BE2C (cell line): ENCODE measurements at regions not wholly inside any gene's neighbourhood (a gene's known extent, or its start where the extent isn't known, plus 50 kb on each side); places are given as distances from the start of the nearest gene placed in this dataset.

Experiments
- DNase-seq: peaks from one replicate; pipeline ENCODE4 v3.0.0-alpha.2; 2020
- H3K27me3 ChIP-seq: fragments of 250-450 bp; sonication (Bioruptor Pico); 2 replicates; pipeline ENCODE4 v1.5.1; 2020; ENCODE audit warnings: mild to moderate bottlenecking
- H3K36me3 ChIP-seq: fragments of 250-450 bp; sonication (Bioruptor Pico); 2 replicates; pipeline ENCODE4 v1.5.1; 2020; ENCODE audit warnings: mild to moderate bottlenecking
- H3K4me1 ChIP-seq: fragments of 250-450 bp; sonication (Bioruptor Pico); 2 replicates; pipeline ENCODE4 v1.5.1; 2020
- H3K4me3 ChIP-seq: 2 replicates; pipeline ENCODE4 v1.5.1; 2011; ENCODE audit warnings: low read depth, low read length
- H3K9me3 ChIP-seq: fragments of 250-450 bp; sonication (Bioruptor Pico); 2 replicates; pipeline ENCODE4 v1.5.1; 2020
- TF ChIP-seq, protein P1 (sequence below): IDR thresholded peaks from 2 replicates; pipeline ENCODE4 v1.5.1; 2012; ENCODE audit warnings: mild to moderate bottlenecking, low read depth, low read length

GRCh38 chr5:89041976-89042375 lies 159.0 kb upstream of the MEF2C start:
- Histone ChIP-seq H3K4me3 (no peak overlapping the region), H3K36me3 (no peaks in the 10 kb centered on the region), H3K27me3 (no peaks in the 10 kb centered on the region), H3K4me1 (no peaks in the 10 kb centered on the region), H3K9me3 (no peaks in the 10 kb centered on the region)
- DNase-seq = no peak
- TF ChIP-seq, protein P1, sequence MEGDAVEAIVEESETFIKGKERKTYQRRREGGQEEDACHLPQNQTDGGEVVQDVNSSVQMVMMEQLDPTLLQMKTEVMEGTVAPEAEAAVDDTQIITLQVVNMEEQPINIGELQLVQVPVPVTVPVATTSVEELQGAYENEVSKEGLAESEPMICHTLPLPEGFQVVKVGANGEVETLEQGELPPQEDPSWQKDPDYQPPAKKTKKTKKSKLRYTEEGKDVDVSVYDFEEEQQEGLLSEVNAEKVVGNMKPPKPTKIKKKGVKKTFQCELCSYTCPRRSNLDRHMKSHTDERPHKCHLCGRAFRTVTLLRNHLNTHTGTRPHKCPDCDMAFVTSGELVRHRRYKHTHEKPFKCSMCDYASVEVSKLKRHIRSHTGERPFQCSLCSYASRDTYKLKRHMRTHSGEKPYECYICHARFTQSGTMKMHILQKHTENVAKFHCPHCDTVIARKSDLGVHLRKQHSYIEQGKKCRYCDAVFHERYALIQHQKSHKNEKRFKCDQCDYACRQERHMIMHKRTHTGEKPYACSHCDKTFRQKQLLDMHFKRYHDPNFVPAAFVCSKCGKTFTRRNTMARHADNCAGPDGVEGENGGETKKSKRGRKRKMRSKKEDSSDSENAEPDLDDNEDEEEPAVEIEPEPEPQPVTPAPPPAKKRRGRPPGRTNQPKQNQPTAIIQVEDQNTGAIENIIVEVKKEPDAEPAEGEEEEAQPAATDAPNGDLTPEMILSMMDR = no peak

- H3K27me3 ChIP-seq = no peaks in the 10 kb centered on the region
- H3K9me3 ChIP-seq = no peaks in the 10 kb centered on the region
- no peaks in the 10 kb centered on the region for H3K36me3 ChIP-seq
Observed at GRCh38 chr5:89041249-89041779, 158.3 kb upstream of the MEF2C start.

DNA sequence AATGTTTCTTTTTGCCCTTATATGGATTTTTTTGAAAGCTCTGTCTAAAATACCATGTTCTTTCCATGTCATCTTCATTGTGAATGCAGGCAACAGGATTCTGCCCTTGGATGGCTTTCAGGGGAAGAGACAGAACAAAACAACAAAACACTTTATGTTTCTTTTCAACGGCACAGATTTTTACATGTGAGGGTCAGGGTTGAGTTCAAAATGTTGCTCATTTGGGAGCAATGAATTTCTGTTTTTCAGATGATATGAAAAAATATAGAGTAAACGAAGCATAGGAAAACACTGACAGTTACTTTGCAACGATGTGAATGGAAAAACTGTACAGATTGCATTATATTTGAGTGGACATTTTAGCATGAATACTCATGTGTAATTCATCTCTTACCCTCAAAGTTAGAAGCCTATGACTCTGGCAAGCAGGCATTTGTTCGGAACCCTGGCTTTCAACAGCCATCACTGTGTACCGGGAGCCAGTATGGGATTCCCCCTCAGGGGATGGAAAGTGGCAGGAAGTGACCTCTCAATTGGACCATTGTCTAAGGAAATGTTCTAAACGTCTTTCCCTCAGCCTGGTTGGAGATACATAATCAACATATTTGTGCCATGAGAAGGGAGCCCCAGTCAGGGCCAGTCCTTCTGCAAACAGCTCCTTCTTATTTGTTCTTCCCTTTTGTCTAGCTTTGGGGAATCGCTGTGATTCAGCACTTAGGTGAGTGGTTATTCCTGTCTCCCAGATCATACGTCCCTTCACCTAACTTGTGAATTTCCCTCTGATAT lies 153.9 kb upstream of the MEF2C start:
- Histone ChIP-seq H3K36me3 (no peaks in the 10 kb centered on the region), H3K4me1 (no peaks in the 10 kb centered on the region), H3K4me3 (no peak overlapping the region), H3K9me3 (no peaks in the 10 kb centered on the region), H3K27me3 (no peaks in the 10 kb centered on the region)
- DNase-seq = no peak
- TF ChIP-seq, protein P1 = no peak

More at GRCh38 chr5:89041249-89041779, 158.3 kb upstream of the MEF2C start:
- no peak overlapping the region for H3K4me3 ChIP-seq
- TF ChIP-seq, protein P1 = no peak
- no peak for DNase-seq
- no peaks in the 10 kb centered on the region for H3K4me1 ChIP-seq

DNA sequence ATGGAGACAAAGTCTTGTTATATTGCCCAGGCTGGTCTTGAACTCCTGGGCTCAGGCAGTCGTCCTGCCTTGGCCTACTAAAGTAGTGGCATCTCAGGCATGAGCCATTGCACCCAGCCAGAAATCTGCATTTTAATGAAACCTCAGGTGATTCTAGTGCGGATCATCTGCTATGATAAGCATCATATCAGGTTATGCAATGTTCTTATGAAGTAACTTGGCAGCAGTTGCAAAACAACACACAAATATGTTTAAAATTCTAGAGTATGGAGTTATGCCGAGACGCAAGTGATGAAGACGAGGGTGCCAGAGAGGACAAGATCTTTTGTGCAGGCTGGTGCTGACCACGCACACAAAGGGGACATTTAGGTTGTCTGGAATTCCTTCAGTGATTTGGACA lies 153.2 kb upstream of the MEF2C start:
- Histone ChIP-seq H3K4me1 (no peaks in the 10 kb centered on the region), H3K36me3 (no peaks in the 10 kb centered on the region), H3K4me3 (no peak overlapping the region), H3K27me3 (no peaks in the 10 kb centered on the region), H3K9me3 (no peaks in the 10 kb centered on the region)
- DNase-seq = no peak
- TF ChIP-seq, protein P1 = no peak

DNA sequence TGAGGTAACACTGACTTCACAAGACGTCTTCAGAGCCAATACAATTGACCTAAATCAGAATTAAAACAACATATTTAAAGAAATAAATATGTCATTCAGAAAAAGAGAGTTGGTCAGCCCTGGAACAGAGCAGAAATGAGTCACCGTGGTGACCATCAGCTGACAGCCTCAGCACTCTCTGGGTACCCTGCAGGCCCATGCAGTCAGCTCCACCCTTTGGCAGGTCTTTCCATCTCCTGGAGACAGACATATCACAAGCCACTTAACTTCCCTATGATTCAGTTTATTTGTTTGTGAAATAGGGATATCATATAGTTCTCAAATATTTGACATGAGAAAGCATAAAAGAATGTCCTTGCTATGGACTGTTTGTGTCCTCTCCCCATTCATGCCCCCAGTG lies 151.6 kb upstream of the MEF2C start:
- Histone ChIP-seq H3K9me3 (no peaks in the 10 kb centered on the region), H3K4me1 (no peaks in the 10 kb centered on the region), H3K36me3 (no peaks in the 10 kb centered on the region), H3K27me3 (no peaks in the 10 kb centered on the region), H3K4me3 (no peak overlapping the region)
- DNase-seq = no peak
- TF ChIP-seq, protein P1 = no peak

DNA sequence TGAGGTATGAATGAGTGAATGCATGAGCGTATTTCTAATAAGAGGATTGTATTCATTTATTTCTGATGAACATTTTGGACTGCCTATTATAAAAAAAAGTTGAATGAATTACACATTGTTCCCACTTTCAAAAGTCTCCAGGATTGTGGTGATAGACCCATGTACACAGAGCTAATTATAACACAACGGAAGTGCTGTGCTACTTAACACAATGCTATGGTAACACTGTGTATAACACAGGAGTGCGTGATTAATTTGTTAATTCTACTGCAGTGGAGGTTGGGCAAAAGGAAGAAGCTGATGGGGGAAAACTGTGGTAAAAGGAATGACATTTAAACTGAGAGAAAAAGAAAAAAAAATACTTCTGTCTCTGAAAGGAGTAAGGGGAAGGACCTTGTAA lies 147.8 kb upstream of the MEF2C start:
- no peak for DNase-seq
- no peak overlapping the region for H3K4me3 ChIP-seq
- TF ChIP-seq, protein P1 = no peak
- no peaks in the 10 kb centered on the region for H3K27me3 ChIP-seq
- H3K36me3 ChIP-seq = no peaks in the 10 kb centered on the region
- H3K4me1 ChIP-seq = no peaks in the 10 kb centered on the region
- no peaks in the 10 kb centered on the region for H3K9me3 ChIP-seq
